H1 (cell line): ENCODE measurements at regions not wholly inside any gene's neighbourhood (a gene's known extent, or its start where the extent isn't known, plus 50 kb on each side); places are given as distances from the start of the nearest gene placed in this dataset.

Experiments
- CTCF ChIA-PET: fragments of 300-600 bp; sonication (Branson Sonifier 250); formaldehyde crosslinking; loops from one replicate; lab custom pipeline; 2021; ENCODE audit not compliant: partially characterized antibody; lab: Charles Lee
- POLR2A ChIA-PET: fragments of 300-600 bp; sonication (Branson Sonifier 250); formaldehyde crosslinking; loops from one replicate; lab custom pipeline; 2021; ENCODE audit warnings: inconsistent platforms; ENCODE audit not compliant: partially characterized antibody; lab: Charles Lee
- DNase-seq, 2 experiments: peaks; one replicate each; pipeline versions ENCODE4 v3.0.0 to v3.0.0-alpha.2; 2010 to 2022; ENCODE audit warnings: low spot score in 2 of 2, low read depth in 1 of 2, mixed read lengths in 1 of 2
- FAIRE-seq: peaks from 2 replicates; lab custom pipeline; 2011; peaks lifted over from hg19 to GRCh38; lab: Jason Lieb, UNC
- H2AFZ ChIP-seq: 2 replicates; pipeline ENCODE4 v1.8.1; 2012; ENCODE audit warnings: low read length, inconsistent platforms
- H2AK5ac ChIP-seq: 2 replicates; pipeline ENCODE4 v1.6.1; 2013; ENCODE audit warnings: low read depth, low read length
- H2BK120ac ChIP-seq: replicated peaks from 2 replicates; pipeline ENCODE3; 2013; ENCODE audit warnings: low read depth, low read length, inconsistent platforms
- H2BK12ac ChIP-seq: 2 replicates; pipeline ENCODE4 v1.6.1; 2013; ENCODE audit warnings: low read depth, low read length
- H2BK15ac ChIP-seq: 2 replicates; pipeline ENCODE4 v1.6.1; 2013; ENCODE audit warnings: low read length
- H2BK20ac ChIP-seq: 2 replicates; pipeline ENCODE4 v1.6.1; 2013; ENCODE audit warnings: low read length
- H2BK5ac ChIP-seq: 2 replicates; pipeline ENCODE4 v1.6.1; 2013; ENCODE audit warnings: low read depth, low read length
- H3K14ac ChIP-seq: 2 replicates; pipeline ENCODE4 v1.6.1; 2013; ENCODE audit warnings: inconsistent platforms; ENCODE audit not compliant: insufficient read length
- H3K18ac ChIP-seq: 2 replicates; pipeline ENCODE4 v1.6.1; 2013; ENCODE audit warnings: low read length; ENCODE audit errors: extremely low read depth
- H3K23ac ChIP-seq: 2 replicates; pipeline ENCODE4 v1.6.1; 2013; ENCODE audit warnings: inconsistent platforms; ENCODE audit not compliant: insufficient read length
- H3K23me2 ChIP-seq: 2 replicates; pipeline ENCODE4 v1.6.1; 2013; ENCODE audit warnings: low read depth, low read length
- H3K27ac ChIP-seq: 2 replicates; pipeline ENCODE4 v1.6.1; 2011; ENCODE audit warnings: low read depth, low read length, inconsistent platforms
- H3K27me3 ChIP-seq, 4 experiments: replicated peaks in 1 of 4; 1 replicate in 1 of 4; 2 replicates in 3 of 4; pipeline versions ENCODE4 v1.6.1 to v1.8.1; 2011 to 2013; ENCODE audit warnings: low read length in 3 of 4, mild to moderate bottlenecking in 3 of 4, inconsistent platforms in 2 of 4, mixed read lengths in 2 of 4, moderate library complexity in 1 of 4; ENCODE audit not compliant: control insufficient read depth in 3 of 4, insufficient read depth in 3 of 4; ENCODE audit errors: extremely low read depth in 1 of 4
- H3K36me3 ChIP-seq, 4 experiments: 2 replicates each; pipeline versions ENCODE4 v1.6.1 to v1.8.1; 2011 to 2013; ENCODE audit warnings: mild to moderate bottlenecking in 4 of 4, low read length in 3 of 4, moderate library complexity in 2 of 4, control low read depth in 1 of 4, inconsistent platforms in 1 of 4; ENCODE audit not compliant: insufficient read depth in 4 of 4, control insufficient read depth in 2 of 4
- H3K4ac ChIP-seq: replicated peaks from 2 replicates; pipeline ENCODE3; 2013; ENCODE audit warnings: low read length, low read depth, mixed read lengths, inconsistent platforms; ENCODE audit not compliant: insufficient read length
- H3K4me1 ChIP-seq, 4 experiments: replicated peaks in 1 of 4; 1 replicate in 1 of 4; 2 replicates in 3 of 4; pipeline versions ENCODE4 v1.6.1 to v1.8.1; 2011 to 2013; ENCODE audit warnings: low read length in 3 of 4, inconsistent platforms in 2 of 4, mixed read lengths in 1 of 4; ENCODE audit not compliant: insufficient read depth in 4 of 4, control insufficient read depth in 3 of 4
- H3K4me2 ChIP-seq, 2 experiments: 2 replicates each; pipeline versions ENCODE4 v1.6.1 to v1.8.1; 2011 to 2013; ENCODE audit warnings: low read depth in 2 of 2, low read length in 2 of 2, control low read depth in 1 of 2, inconsistent platforms in 1 of 2, mild to moderate bottlenecking in 1 of 2; ENCODE audit not compliant: insufficient read depth in 1 of 2
- H3K4me3 ChIP-seq, 4 experiments: fragments of 200-600, 300-600 bp in 1 of 4; sonication (generic), shearing (Covaris generic), sonication (Bioruptor Twin) in 1 of 4; 2 replicates each; pipeline versions ENCODE4 v1.5.1 to v1.8.1; 2011 to 2016; ENCODE audit warnings: low read length in 4 of 4, low read depth in 3 of 4, control low read depth in 2 of 4, inconsistent platforms in 2 of 4, mild to moderate bottlenecking in 2 of 4, mixed read lengths in 1 of 4, moderate library complexity in 1 of 4; ENCODE audit not compliant: insufficient read depth in 2 of 4; ENCODE audit errors: extremely low read depth in 1 of 4
- H3K56ac ChIP-seq: replicated peaks from 2 replicates; pipeline ENCODE3; 2013; ENCODE audit warnings: low read depth, mild to moderate bottlenecking, mixed read lengths, low read length, inconsistent platforms; ENCODE audit not compliant: insufficient read length
- H3K79me1 ChIP-seq: 2 replicates; pipeline ENCODE4 v1.6.1; 2013; ENCODE audit warnings: low read depth, low read length, control low read depth
- H3K79me2 ChIP-seq, 2 experiments: 2 replicates each; pipeline versions ENCODE4 v1.6.1 to v1.8.1; 2012 to 2013; ENCODE audit warnings: low read length in 2 of 2, mild to moderate bottlenecking in 2 of 2, inconsistent platforms in 1 of 2; ENCODE audit not compliant: insufficient read depth in 2 of 2, control insufficient read depth in 1 of 2
- H3K9ac ChIP-seq, 4 experiments: replicated peaks in 1 of 4; 1 replicate in 1 of 4; 2 replicates in 3 of 4; pipeline versions ENCODE4 v1.6.1 to v1.8.1; 2011 to 2013; ENCODE audit warnings: low read depth in 3 of 4, low read length in 3 of 4, control low read depth in 2 of 4, mild to moderate bottlenecking in 2 of 4, moderate library complexity in 2 of 4, inconsistent platforms in 1 of 4; ENCODE audit errors: extremely low read depth in 1 of 4
- H3K9me3 ChIP-seq, 2 experiments: 2 replicates each; pipeline versions ENCODE4 v1.6.1 to v1.8.1; 2012 to 2013; ENCODE audit warnings: mild to moderate bottlenecking in 2 of 2, moderate library complexity in 2 of 2, control low read depth in 1 of 2, inconsistent platforms in 1 of 2, low read depth in 1 of 2, low read length in 1 of 2, mixed read lengths in 1 of 2; ENCODE audit not compliant: insufficient read depth in 2 of 2
- H4K20me1 ChIP-seq, 2 experiments: replicated peaks in 1 of 2; 2 replicates each; pipeline versions ENCODE3 to v1.8.1; 2011 to 2013; ENCODE audit warnings: inconsistent platforms in 2 of 2, low read length in 2 of 2, mild to moderate bottlenecking in 1 of 2; ENCODE audit not compliant: insufficient read depth in 2 of 2, control insufficient read depth in 1 of 2
- H4K5ac ChIP-seq: 2 replicates; pipeline ENCODE4 v1.6.1; 2013; ENCODE audit warnings: low read length, low read depth, mixed read lengths, inconsistent platforms; ENCODE audit not compliant: insufficient read length
- H4K8ac ChIP-seq: 2 replicates; pipeline ENCODE4 v1.8.0; 2013; ENCODE audit warnings: mild to moderate bottlenecking, moderate library complexity, low read length, inconsistent platforms; ENCODE audit not compliant: insufficient read depth; ENCODE audit errors: extremely low read depth
- H4K91ac ChIP-seq: replicated peaks from 2 replicates; pipeline ENCODE3; 2013; ENCODE audit warnings: low read length, mixed read lengths, inconsistent platforms; ENCODE audit not compliant: insufficient read length
- BCL11A ChIP-seq, 2 experiments: IDR thresholded peaks; one replicate each; pipeline ENCODE4 v1.6.1; 2011; ENCODE audit warnings: low read depth in 2 of 2, low read length in 2 of 2, mild to moderate bottlenecking in 2 of 2
- CEBPB ChIP-seq: IDR thresholded peaks from 2 replicates; pipeline ENCODE4 v1.6.1; 2012; ENCODE audit warnings: low read depth, low read length
- NANOG ChIP-seq: IDR thresholded peaks from 2 replicates; pipeline ENCODE4 v1.6.1; 2011; ENCODE audit warnings: low read length, low read depth, mild to moderate bottlenecking, inconsistent platforms; ENCODE audit not compliant: insufficient read depth, poor library complexity, severe bottlenecking
- WGBS, 2 experiments: shearing (Covaris generic) in 1 of 2; methylation state at CpG; one replicate each; pipeline versions ENCODE4 v1.1.6 to v1.1.7; 2013 to 2015; ENCODE audit warnings: low lambda C conversion rate in 2 of 2, mixed read lengths in 2 of 2, inconsistent platforms in 1 of 2, low coverage in 1 of 2, missing lambda C conversion rate in 1 of 2; ENCODE audit not compliant: insufficient replicate concordance in 2 of 2, insufficient coverage in 1 of 2, insufficient read length in 1 of 2; ENCODE audit errors: extremely low coverage in 1 of 2, missing lambda C conversion rate in 1 of 2; 5-methylcytosine and 5-hydroxymethylcytosine counted together

- Histone ChIP-seq H3K79me1 (no peaks in the 10 kb centered on the region), H2AFZ (no peak overlapping the region), H4K91ac (no peak overlapping the region), H3K14ac (no peak overlapping the region), H3K56ac (no peak overlapping the region), H3K4me3 (no peak overlapping the region), H3K9ac (no peak overlapping the region), H2BK5ac (no peak overlapping the region), H3K27ac (no peak overlapping the region), H2BK20ac (no peak overlapping the region), H3K4me2 (no peak overlapping the region), H3K27me3 (peaks cover 0 to 7% (median 0%) of the 10 kb centered on the region in 4 experiments; a peak in 1 of 7 replicates), H3K4me1 (peaks cover 0 to 15% (median 8%) of the 10 kb centered on the region in 4 experiments; a peak in 6 of 7 replicates), H2BK12ac (no peak overlapping the region), H3K23ac (no peak overlapping the region), H3K18ac (no peak overlapping the region), H2BK120ac (no peak overlapping the region), H4K8ac (peak overlapping the region; percentile 19; the same call in 1 of the 2 replicates), H3K4ac (no peak overlapping the region), H2AK5ac (no peak overlapping the region), H3K23me2 (no peaks in the 10 kb centered on the region; the same call in 1 of the 2 replicates), H4K20me1 (peaks cover 0 to 5% of the 10 kb centered on the region in 2 experiments), H4K5ac (no peak overlapping the region), H3K36me3 (no peaks in the 10 kb centered on the region), H3K79me2 (no peaks in the 10 kb centered on the region), H3K9me3 (peaks cover 8 to 12% of the 10 kb centered on the region in 2 experiments; a peak in 2 of 4 replicates), H2BK15ac (no peak overlapping the region)
- TF ChIP-seq NANOG = no peak
- TF ChIP-seq BCL11A (IDR thresholded peaks at IDR 0.05; ENCODE audit: low read depth in 2 of 2, low read length in 2 of 2) = no peak
- TF ChIP-seq CEBPB = no peak
- POLR2A ChIA-PET = interaction anchor here (0.7 kb wide), 1 partner anchor 38 kb away, joined by 6 read pairs; no protein-coding TSS in a partner anchor
- CTCF ChIA-PET = interaction anchor here (1.0 kb wide), 1 partner anchor 14 kb away, joined by 3 read pairs; no protein-coding TSS in a partner anchor
- 91% methylated on average over 34 of the region's 34 CpGs; no CpG with 5 or more reads in 1 of the 2 experiments for WGBS, 2 experiments
- FAIRE-seq = no peak
- no peak for DNase-seq
Measured at GRCh38 chr18:79586436-79587225, 93.0 kb upstream of the CTDP1 start.
